ENCODE measurements at regions not wholly inside any gene's neighbourhood (a gene's known extent, or its start where the extent isn't known, plus 50 kb on each side); places are given as distances from the start of the nearest gene placed in this dataset.

DNA sequence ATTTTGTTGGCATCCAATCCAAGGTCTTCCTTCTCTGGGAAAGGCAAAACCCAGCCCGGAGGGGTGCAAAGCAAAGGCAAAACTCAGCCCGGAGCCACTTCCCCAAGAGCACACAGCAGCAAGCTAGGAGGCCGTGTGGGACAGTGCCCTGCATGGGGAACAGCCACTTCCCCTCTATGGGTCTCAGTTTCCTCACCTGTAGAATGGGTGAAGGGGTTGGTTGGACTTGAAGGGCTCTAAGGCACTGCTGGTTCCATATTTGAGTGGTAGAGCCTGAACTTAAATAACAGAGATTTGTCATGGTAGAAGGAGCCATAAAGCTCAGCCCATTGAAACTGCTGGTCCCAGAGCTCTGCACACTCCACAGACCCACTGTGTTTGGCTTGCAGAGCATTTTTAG, 51.3 kb upstream of the CCDC167 start:
- no peak for DNase-seq (ENCODE audit: low spot score in 2 of 2)
- H3K4me1 ChIP-seq: no peaks in the 10 kb centered on the region
- H3K27me3 ChIP-seq (ENCODE audit: low read depth): no peaks in the 10 kb centered on the region
- H3K4me3 ChIP-seq: no peak overlapping the region
- H3K36me3 ChIP-seq (replicated peaks): no peaks in the 10 kb centered on the region
- H3K9me3 ChIP-seq: no peaks in the 10 kb centered on the region
- in situ Hi-C loops (cut with MboI; ENCODE audit: low sequenced_read_pairs): no loop called here

DNA sequence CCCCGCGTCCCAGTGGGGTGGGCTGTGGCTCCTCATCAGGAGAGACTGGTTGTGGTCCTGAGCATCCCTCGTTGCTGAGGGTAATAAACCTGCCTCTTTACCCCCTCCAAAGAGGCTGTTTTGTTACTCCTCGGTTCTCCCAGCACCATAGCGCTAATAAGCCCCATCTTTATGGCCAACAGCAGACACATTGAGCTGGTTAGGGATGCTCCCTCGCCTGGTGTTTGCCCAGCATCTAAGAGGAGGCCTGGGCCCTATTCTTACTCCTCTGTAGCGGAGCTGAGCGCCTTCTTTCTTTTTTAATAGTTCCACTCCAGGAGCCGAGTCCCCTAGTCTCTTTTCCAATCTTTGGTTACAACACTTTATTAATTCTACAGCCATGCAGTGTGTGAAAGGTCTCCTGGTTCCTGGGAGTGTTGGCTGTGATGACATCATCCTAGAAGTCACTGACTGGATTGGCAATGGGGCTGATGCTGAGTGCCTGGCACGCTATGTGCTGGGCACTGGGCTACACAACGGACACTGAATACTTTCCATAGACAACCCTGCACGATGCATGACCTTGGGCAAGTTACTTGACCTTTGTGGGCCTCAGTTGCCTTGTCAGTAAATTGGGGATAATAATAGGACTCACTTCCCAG, 50.6 kb upstream of the CCDC167 start:
- in situ Hi-C loops (cut with MboI; ENCODE audit: low sequenced_read_pairs): no loop called here
- H3K4me1 ChIP-seq: no peaks in the 10 kb centered on the region
- H3K27me3 ChIP-seq (ENCODE audit: low read depth): no peaks in the 10 kb centered on the region
- no peaks in the 10 kb centered on the region for H3K36me3 ChIP-seq (replicated peaks)
- H3K9me3 ChIP-seq: no peaks in the 10 kb centered on the region
- H3K4me3 ChIP-seq: no peak overlapping the region
- DNase-seq (ENCODE audit: low spot score in 2 of 2): no peak

GRCh38 chr6:37549558-37549957, 49.9 kb upstream of the CCDC167 start:
- H3K9me3 ChIP-seq: no peaks in the 10 kb centered on the region
- no peaks in the 10 kb centered on the region for H3K27me3 ChIP-seq (ENCODE audit: low read depth)
- H3K36me3 ChIP-seq (replicated peaks): no peaks in the 10 kb centered on the region
- H3K4me1 ChIP-seq: no peaks in the 10 kb centered on the region
- in situ Hi-C loops (cut with MboI; ENCODE audit: low sequenced_read_pairs): no loop called here
- H3K4me3 ChIP-seq: no peak overlapping the region
- no peak for DNase-seq (ENCODE audit: low spot score in 2 of 2)

Data from HAP-1 (cell line).